GM19025 (cell line): ENCODE measurements at regions not wholly inside any gene's neighbourhood (a gene's known extent, or its start where the extent isn't known, plus 50 kb on each side); places are given as distances from the start of the nearest gene placed in this dataset.
"Not testable (repeated sequence)": the region's sequence is repeated elsewhere in the genome, so short reads cannot be mapped to it uniquely, and the experiment has no call there.

ENCODE experiments used
- ATAC-seq: cut with Tn5 transposase; IDR thresholded peaks from one replicate; pipeline ENCODE4 v1.9.1; 2021; ENCODE audit warnings: mild to moderate bottlenecking, low read depth, moderate library complexity; ENCODE audit not compliant: unreplicated experiment

DNA sequence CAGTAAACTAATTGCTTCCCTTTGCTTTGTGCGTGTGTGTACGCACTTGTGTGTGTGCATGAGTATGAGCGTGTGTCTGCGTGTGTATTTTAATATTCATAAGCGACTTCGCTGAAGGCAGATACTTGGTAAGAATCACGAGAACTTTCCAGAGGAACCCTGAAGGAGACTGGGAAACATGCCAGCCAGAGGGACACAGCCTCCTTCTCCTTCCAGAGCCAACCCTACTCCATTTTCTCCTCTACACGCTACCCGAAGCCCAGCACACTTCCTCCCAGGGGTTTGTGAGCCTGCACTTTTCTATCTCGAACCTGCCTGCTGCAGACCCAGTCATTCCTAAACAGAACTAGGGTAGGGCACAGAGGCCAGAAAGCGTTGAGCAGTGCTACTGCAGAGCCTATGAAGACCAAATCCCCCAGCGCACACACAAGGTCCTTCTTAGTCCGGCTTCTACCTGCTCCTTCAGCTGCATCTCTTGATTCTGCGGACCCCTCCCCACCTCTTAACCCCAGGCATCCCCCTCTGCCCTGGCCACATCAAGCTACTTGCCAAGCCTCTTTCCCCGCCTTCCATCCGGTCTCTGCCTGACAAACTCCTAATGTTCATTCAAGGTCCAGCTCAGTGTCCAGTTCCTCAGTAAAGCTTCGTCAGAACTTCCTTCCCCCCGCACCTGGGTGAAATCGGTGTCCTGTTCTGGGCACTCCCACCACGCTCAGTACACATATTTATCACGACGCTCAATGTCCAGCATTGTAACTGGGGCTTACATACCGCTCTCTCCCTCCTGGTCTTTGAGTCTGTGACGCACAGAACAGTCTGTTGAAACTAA is 191.8 kb downstream of the FAM43A start:
- no peak for ATAC-seq

DNA sequence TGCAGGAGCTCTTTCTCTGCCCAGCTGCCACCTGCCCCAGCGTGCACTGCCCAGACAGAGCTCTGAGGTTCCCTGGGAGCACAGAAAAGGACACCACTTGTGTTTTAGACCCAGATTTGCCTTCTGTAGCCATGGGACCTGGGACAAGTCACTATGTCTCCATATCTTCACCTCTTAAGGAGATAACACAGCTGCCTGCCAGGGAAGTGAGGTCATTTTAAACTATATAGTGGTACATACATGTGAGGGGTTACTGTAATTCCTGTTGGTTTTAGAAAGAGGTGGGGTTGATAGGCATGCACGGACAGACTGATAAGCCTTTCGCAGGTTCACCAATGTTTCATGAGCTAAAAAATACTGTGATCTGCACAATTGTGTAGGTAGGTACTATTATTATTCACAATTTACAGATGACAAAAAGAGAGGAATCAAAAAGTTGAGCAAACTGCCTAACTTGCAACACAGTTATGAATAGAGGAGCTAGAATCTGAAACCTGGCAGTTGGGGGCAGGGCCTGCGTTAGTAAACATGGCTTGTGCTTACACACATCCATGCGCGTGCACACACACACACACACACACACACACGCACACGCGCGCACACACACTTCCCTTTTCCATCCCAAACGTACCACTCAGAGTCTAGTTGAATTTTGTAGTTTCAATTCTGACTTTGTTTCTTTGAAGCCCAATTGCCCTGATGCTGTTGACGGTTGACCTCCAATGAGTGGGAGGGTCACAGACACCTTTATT is 193.6 kb downstream of the FAM43A start:
- ATAC-seq = no peak

GRCh38 chr3:194879991-194880939 is 194.6 kb downstream of the FAM43A start:
- ATAC-seq = no peak

- ATAC-seq = no peak
Observed at GRCh38 chr3:194880940-194881925, 195.6 kb downstream of the FAM43A start.

GRCh38 chr3:194884649-194885315 is 199.1 kb downstream of the FAM43A start:
- ATAC-seq = no peak

DNA sequence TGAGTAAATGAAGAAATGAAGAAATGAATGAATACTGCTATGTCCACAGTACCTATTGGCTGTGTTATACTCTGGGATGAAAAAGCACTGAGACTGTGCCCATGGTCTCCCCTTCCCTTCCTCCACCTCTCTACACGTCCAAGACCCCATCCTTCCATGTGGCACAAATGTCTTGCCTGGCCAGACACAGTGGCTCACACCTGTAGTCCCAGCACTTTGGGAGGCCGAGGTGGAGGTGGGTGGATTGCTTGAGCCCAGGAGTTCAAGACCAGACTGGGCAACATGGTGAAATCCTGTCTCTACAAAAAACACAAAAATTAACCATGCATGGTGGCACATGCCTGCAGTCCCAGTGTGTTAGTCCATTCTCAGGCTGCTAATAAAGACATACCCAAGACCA is 200.1 kb downstream of the FAM43A start:
- ATAC-seq = no peak

DNA sequence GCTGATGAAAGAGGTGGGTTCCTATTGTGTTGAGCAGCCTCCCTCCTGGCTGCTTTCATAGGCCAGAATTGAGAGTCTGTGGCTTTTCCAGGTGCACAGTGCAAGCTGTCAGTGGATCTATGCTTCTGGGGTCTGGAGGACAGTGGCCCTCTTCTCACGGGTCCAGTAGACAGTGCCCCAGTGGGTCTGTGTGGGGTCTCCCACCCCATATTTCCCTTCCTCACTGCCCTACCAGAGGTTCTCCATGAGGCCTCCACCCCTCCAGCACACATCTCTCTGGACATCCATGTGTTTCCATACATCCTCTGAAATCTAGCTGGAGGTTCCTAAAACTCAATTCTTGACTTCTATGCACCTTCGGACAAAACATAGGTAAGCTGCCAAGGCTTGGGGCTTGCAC is 201.2 kb downstream of the FAM43A start:
- no peak for ATAC-seq

DNA sequence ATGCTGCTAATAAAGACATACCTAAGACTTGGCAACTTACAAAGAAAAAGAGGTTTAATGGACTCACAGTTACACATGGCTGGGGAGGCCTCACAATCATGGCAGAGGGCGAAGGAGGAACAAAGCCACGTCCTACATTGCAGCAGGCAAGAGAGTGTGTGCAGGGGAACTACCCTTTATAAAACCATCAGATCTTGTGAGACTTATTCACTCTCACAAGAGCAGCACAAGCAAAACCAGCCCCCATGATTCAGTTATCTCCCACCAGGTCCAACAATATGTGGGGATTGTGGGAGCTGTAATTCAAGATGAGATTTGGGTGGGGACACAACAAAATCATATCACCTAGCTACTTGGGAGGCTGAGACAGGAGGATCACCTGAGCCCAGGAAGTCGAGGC is 202.4 kb downstream of the FAM43A start:
- ATAC-seq = not testable (repeated sequence)

- no peak for ATAC-seq
Observed at GRCh38 chr3:194888916-194889315, 203.2 kb downstream of the FAM43A start.

DNA sequence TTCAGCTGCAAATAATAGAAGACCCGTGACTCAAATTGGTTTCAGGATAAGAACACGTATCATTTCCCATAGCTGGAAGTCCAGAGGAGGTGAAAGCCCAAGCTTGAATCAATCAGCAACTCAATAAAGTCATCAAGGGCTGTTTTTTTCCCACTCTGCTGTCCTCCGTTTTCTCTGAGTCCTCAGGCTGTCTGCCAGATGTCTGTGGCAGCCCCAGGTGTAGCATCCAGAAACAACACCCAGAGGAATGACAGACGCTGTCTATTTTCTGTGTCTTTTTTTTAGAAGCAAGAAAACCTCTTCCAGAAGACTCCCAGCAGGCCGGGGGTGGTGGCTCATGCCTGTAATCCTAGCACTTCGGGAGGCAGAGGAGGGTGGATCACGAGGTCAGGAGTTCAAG is 204.4 kb downstream of the FAM43A start:
- no peak for ATAC-seq

GRCh38 chr3:194893121-194893987 is 207.7 kb downstream of the FAM43A start:
- ATAC-seq = no peak

- ATAC-seq = no peak
Observed at GRCh38 chr3:194894538-194894937, 208.9 kb downstream of the FAM43A start.

GRCh38 chr3:194900854-194901522 is 215.3 kb downstream of the FAM43A start:
- no peak for ATAC-seq

GRCh38 chr3:194903447-194903846 is 217.8 kb downstream of the FAM43A start:
- ATAC-seq = not testable (repeated sequence)

GRCh38 chr3:194904999-194905398 is 219.3 kb downstream of the FAM43A start:
- not testable (repeated sequence) for ATAC-seq

- ATAC-seq = no peak
Observed at GRCh38 chr3:194905696-194906095, 220.0 kb downstream of the FAM43A start.

DNA sequence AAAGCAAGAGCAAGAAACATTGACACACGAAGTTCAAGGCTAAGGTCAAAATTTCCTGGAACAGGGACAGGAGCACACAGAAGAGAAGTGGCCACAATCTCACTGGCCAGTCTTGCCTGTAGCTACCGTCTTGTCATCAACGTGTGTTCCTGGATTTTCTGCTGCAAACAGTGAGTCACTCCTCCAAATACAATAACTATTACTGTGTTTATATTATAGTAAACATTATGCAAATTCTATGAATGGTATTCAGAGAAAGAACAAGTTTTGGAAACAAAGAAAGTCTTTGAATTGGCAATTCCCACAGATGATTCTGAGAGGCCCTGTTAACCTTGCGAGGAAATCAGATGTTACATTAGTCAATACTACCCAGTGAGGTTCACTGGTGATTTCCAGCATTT is 220.5 kb downstream of the FAM43A start:
- ATAC-seq = no peak
